AG09309 (cell line): ENCODE measurements at regions not wholly inside any gene's neighbourhood (a gene's known extent, or its start where the extent isn't known, plus 50 kb on each side); places are given as distances from the start of the nearest gene placed in this dataset.

ENCODE experiments used
- DNase-seq: peaks from one replicate; pipeline ENCODE4 v3.0.0-alpha.2; 2010; ENCODE audit warnings: low read depth
- H3K4me3 ChIP-seq: 2 replicates; pipeline ENCODE4 v1.5.1; 2011; ENCODE audit warnings: mild to moderate bottlenecking, low read depth, low read length, moderate library complexity; ENCODE audit not compliant: control insufficient read depth
- CTCF ChIP-seq: IDR thresholded peaks from 2 replicates; pipeline ENCODE4 v1.5.1; 2011; ENCODE audit warnings: mild to moderate bottlenecking, low read depth, low read length, inconsistent platforms; ENCODE audit not compliant: insufficient read depth, control insufficient read depth; ENCODE audit errors: missing control alignments

DNA sequence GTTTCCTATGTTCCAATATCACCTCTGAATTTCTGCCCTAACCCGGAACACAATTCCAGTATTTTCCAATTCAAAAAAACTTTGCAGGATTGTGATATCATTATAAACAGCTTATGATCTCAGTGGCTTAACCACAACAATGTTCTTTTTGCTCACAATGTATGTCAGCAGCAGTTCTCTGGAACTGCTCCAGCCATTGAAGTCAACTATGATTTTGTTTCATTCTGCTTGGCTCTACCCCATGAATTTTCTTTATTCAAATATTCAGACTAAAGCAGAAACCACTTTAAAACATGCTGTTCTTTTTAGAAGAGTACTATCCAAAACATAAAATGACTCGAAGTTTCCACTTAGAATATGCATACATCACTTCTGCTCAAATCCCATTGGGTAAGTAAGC, 1611.1 kb downstream of the ARAP2 start:
- no peak for DNase-seq
- no peak overlapping the region for H3K4me3 ChIP-seq
- TF ChIP-seq CTCF: no peak

DNA sequence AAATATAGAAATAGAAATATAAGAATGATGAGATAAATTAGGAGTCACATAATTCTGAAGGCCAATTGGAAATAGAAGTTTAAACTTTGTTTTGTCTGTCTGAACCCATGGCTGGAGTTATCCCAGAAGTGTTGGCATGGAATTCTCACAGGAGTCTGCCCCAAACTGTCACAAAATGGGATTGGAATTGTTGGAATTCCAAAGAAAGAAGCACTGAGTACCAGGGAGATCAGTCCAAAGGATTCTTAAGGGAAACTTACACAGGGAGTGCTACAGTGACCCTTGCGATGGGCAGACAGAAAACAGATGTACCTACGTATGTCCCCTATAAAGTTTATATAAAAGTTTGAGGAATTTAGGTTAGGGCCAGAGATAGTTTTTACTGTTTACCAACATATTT, 1607.7 kb downstream of the ARAP2 start:
- H3K4me3 ChIP-seq: no peak overlapping the region
- TF ChIP-seq CTCF: no peak
- DNase-seq: no peak

- no peak overlapping the region for H3K4me3 ChIP-seq
- TF ChIP-seq CTCF: no peak
- no peak for DNase-seq
These were observed 1600.8 kb downstream of the ARAP2 start for GRCh38 chr4:34643476-34643875.

GRCh38 chr4:34644579-34645115, 1599.7 kb downstream of the ARAP2 start:
- DNase-seq: no peak
- H3K4me3 ChIP-seq: no peak overlapping the region
- no peak for TF ChIP-seq CTCF

GRCh38 chr4:34649716-34650115, 1594.6 kb downstream of the ARAP2 start:
- TF ChIP-seq CTCF: no peak
- DNase-seq: no peak

GRCh38 chr4:34664051-34664450, 1580.3 kb downstream of the ARAP2 start:
- TF ChIP-seq CTCF: no peak
- no peak overlapping the region for H3K4me3 ChIP-seq
- no peak for DNase-seq

More at GRCh38 chr4:34649716-34650115, 1594.6 kb downstream of the ARAP2 start:
- no peak overlapping the region for H3K4me3 ChIP-seq

GRCh38 chr4:34676400-34676799, 1567.9 kb downstream of the ARAP2 start:
- TF ChIP-seq CTCF: no peak
- H3K4me3 ChIP-seq: no peak overlapping the region
- no peak for DNase-seq
